ENCODE measurements at regions not wholly inside any gene's neighbourhood (a gene's known extent, or its start where the extent isn't known, plus 50 kb on each side); places are given as distances from the start of the nearest gene placed in this dataset.

DNA sequence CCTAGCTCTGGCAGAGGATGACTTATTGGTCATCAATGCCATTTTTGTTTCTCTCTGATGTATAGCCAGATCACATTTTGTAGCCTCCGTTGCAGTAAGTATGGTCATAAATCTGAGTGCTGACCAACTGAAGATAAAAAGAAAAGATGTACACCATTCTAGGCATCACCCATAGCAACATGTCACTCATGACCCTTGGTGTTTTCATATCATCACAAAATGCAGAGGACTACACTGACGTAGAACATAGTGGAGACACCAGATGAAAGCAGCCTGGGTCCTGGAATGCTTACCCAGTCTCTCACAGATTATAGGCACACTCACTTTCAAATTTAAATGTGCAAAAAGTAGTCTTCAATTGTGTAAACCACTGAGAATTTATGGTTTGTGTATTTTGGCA, 172.8 kb downstream of the PDHA2 start:
- intact Hi-C loops (cut with DNase I; ENCODE audit: low total_unique reads) = no loop called here
- H3K4me1 ChIP-seq = no peaks in the 10 kb centered on the region
- no peaks in the 10 kb centered on the region for H3K27me3 ChIP-seq
- H3K27ac ChIP-seq = no peak overlapping the region
- no peak overlapping the region for H3K4me3 ChIP-seq
- TF ChIP-seq, protein P1, sequence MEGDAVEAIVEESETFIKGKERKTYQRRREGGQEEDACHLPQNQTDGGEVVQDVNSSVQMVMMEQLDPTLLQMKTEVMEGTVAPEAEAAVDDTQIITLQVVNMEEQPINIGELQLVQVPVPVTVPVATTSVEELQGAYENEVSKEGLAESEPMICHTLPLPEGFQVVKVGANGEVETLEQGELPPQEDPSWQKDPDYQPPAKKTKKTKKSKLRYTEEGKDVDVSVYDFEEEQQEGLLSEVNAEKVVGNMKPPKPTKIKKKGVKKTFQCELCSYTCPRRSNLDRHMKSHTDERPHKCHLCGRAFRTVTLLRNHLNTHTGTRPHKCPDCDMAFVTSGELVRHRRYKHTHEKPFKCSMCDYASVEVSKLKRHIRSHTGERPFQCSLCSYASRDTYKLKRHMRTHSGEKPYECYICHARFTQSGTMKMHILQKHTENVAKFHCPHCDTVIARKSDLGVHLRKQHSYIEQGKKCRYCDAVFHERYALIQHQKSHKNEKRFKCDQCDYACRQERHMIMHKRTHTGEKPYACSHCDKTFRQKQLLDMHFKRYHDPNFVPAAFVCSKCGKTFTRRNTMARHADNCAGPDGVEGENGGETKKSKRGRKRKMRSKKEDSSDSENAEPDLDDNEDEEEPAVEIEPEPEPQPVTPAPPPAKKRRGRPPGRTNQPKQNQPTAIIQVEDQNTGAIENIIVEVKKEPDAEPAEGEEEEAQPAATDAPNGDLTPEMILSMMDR (IDR thresholded peaks at IDR 0.05) = no peak
- TF ChIP-seq POLR2A (IDR thresholded peaks at IDR 0.05) = no peak
- no peak for DNase-seq
- H3K9me3 ChIP-seq = no peaks in the 10 kb centered on the region
- H3K36me3 ChIP-seq = no peaks in the 10 kb centered on the region

DNA sequence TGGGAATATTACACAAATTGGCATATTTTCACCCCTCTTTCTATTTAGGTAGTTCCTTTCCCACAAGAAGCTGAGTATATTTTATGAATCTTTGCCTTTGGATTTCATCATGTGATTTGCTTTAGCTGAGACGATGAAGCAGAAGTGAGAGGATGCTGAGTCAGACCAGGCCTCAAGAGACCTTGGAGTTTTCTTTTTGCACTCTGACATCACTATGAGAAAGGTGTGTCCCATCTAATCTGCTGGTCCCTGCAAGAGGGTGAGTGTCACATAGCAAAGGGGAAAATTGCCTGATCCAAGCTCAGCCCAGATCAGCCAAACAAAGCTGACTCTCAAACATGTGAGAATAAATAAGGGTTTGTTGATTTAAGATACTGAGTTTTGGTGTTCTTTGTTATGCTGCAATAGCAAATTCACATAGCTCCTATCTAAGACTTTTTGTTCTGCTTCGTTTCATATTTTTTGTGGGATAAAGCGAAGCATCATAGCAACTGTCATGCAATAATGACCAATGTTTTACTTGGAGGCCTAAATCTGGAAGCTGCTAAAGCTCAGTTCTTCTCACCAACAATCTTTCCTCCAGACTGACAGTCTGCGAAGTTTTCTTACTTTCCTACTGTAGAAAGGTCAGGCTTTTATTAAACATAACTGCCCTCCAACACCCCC, 176.9 kb downstream of the PDHA2 start:
- no peak overlapping the region for H3K27ac ChIP-seq
- no peak overlapping the region for H3K4me3 ChIP-seq
- H3K4me1 ChIP-seq = no peaks in the 10 kb centered on the region
- TF ChIP-seq, protein P1 (IDR thresholded peaks at IDR 0.05) = no peak
- no peak for TF ChIP-seq POLR2A (IDR thresholded peaks at IDR 0.05)
- DNase-seq = no peak
- H3K9me3 ChIP-seq = no peaks in the 10 kb centered on the region
- intact Hi-C loops (cut with DNase I; ENCODE audit: low total_unique reads) = no loop called here
- no peaks in the 10 kb centered on the region for H3K36me3 ChIP-seq
- H3K27me3 ChIP-seq = no peaks in the 10 kb centered on the region

DNA sequence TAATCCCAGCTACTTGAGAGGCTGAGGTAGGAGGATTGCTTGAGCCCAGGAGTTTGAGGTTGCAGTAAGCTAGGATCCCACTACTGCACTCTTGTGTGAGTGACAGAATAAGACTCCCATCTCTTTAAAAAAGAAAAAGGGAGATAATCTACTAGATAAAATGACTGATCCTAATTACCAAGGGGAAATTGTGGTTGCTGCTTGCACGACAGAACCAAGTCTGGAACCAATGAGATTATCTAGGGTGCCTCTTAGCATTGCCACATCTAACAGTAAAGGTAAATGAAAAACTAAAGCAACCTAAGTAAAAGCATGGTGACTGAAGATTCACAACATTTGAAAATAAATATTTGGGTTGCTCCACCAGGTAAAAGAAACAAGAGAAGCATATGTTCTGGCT, 185.1 kb downstream of the PDHA2 start:
- H3K4me1 ChIP-seq = no peaks in the 10 kb centered on the region
- no peaks in the 10 kb centered on the region for H3K9me3 ChIP-seq
- no peaks in the 10 kb centered on the region for H3K27me3 ChIP-seq
- no peaks in the 10 kb centered on the region for H3K36me3 ChIP-seq
- DNase-seq = no peak
- H3K27ac ChIP-seq = no peak overlapping the region
- TF ChIP-seq, protein P1 (IDR thresholded peaks at IDR 0.05) = no peak
- TF ChIP-seq POLR2A (IDR thresholded peaks at IDR 0.05) = no peak
- H3K4me3 ChIP-seq = no peak overlapping the region
- intact Hi-C loops (cut with DNase I; ENCODE audit: low total_unique reads) = no loop called here

DNA sequence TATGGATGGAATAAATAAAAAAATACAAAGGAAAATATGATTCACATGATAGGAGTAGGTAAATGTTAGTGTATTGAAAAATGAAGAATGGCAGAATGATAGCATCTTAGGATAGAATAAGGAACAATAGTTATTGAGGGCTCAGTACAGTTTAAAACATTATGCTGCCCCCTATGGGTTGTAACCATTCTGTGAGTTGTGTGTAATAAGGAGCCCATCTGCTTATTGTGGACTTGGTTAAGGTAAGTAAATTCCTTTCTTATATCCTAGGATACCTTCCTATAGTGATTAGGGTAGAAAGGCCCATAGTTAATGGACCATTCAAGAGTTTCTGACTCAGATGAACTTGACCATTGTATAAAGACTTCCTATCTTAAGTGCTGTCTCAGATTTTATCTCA, 195.8 kb downstream of the PDHA2 start:
- Histone ChIP-seq H3K9me3 (peaks cover 0 to 2% of the 10 kb centered on the region in 2 donors), H3K27ac (no peak overlapping the region), H3K4me3 (no peak overlapping the region), H3K4me1 (no peaks in the 10 kb centered on the region), H3K36me3 (no peaks in the 10 kb centered on the region), H3K27me3 (no peaks in the 10 kb centered on the region)
- no peak for TF ChIP-seq POLR2A (IDR thresholded peaks at IDR 0.05)
- TF ChIP-seq, protein P1 (IDR thresholded peaks at IDR 0.05) = no peak
- intact Hi-C loops (cut with DNase I; ENCODE audit: low total_unique reads) = no loop called here
- no peak for DNase-seq

DNA sequence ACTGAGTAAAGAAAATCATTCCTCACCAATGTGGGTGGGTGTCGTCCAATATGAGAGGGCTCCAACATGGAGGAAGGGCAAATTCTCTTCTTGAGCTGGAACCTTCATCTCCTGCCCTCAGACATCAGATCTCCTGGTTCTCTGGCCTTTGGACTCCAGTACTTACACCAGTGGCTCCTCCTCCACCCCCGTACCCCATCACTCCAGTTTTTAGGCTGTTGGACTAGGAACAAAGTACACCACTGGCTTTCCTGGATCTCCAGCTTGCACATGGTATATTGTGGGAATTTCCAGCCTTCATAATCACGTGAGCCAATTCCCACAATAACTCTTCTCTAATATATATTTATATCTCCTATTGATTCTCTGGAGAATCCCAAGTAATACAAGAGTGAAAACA, 196.9 kb downstream of the PDHA2 start:
- Histone ChIP-seq H3K9me3 (peaks cover 0 to 2% of the 10 kb centered on the region in 2 donors), H3K27me3 (no peaks in the 10 kb centered on the region), H3K36me3 (no peaks in the 10 kb centered on the region), H3K27ac (no peak overlapping the region), H3K4me3 (no peak overlapping the region), H3K4me1 (no peaks in the 10 kb centered on the region)
- no peak for TF ChIP-seq POLR2A (IDR thresholded peaks at IDR 0.05)
- TF ChIP-seq, protein P1 (IDR thresholded peaks at IDR 0.05) = no peak
- intact Hi-C loops (cut with DNase I; ENCODE audit: low total_unique reads) = no loop called here
- DNase-seq = no peak
